SK-N-SH (cell line): ENCODE measurements at regions not wholly inside any gene's neighbourhood (a gene's known extent, or its start where the extent isn't known, plus 50 kb on each side); places are given as distances from the start of the nearest gene placed in this dataset.

Experiments
- CTCF ChIA-PET: fragments of 300-600, 350-600 bp; formaldehyde crosslinking; extraction: SDS; loops from one replicate; lab custom pipeline; 2021; lab: Yijun Ruan, JAX
- POLR2A ChIA-PET: fragments of 350-600 bp; sonication (Branson Sonifier 250); formaldehyde crosslinking; extraction: SDS; loops from one replicate; lab custom pipeline; 2020; ENCODE audit warnings: antibody characterized with exemption, inconsistent platforms; lab: Yijun Ruan, JAX
- DNase-seq: peaks from one replicate; pipeline ENCODE4 v3.0.0; 2012
- H2AFZ ChIP-seq: fragments of 200-600 bp; sonication (generic); 2 replicates; pipeline ENCODE4 v1.8.1; 2016; ENCODE audit warnings: antibody characterized with exemption, mild to moderate bottlenecking, low read depth
- H3F3A ChIP-seq: fragments of 200-600 bp; sonication (generic); replicated peaks from 2 replicates; pipeline ENCODE3; 2016; ENCODE audit warnings: antibody characterized with exemption, mild to moderate bottlenecking; ENCODE audit not compliant: insufficient read depth
- H3K27ac ChIP-seq, 2 experiments: fragments of 200-500 bp in 1 of 2; fragments of 200-600 bp in 1 of 2; sonication (Bioruptor generic) in 1 of 2; sonication (generic), shearing (Covaris generic) in 1 of 2; 2 replicates each; pipeline versions ENCODE4 v1.5.1 to v1.6.1; 2014 to 2016; ENCODE audit warnings: low read depth in 2 of 2, inconsistent platforms in 1 of 2, low read length in 1 of 2, mild to moderate bottlenecking in 1 of 2, mixed read lengths in 1 of 2
- H3K27me3 ChIP-seq: fragments of 200-600 bp; sonication (generic), shearing (Covaris generic); 2 replicates; pipeline ENCODE4 v1.6.1; 2016; ENCODE audit warnings: mixed run types; ENCODE audit not compliant: insufficient read depth
- H3K36me3 ChIP-seq, 2 experiments: fragments of 200-500 bp in 1 of 2; fragments of 200-600 bp in 1 of 2; sonication (Bioruptor generic) in 1 of 2; sonication (generic) in 1 of 2; replicated peaks in 1 of 2; 2 replicates each; pipeline versions ENCODE3 to v1.5.1; 2014 to 2016; ENCODE audit warnings: low read length in 1 of 2, mild to moderate bottlenecking in 1 of 2; ENCODE audit not compliant: insufficient read depth in 2 of 2, control insufficient read depth in 1 of 2
- H3K4me1 ChIP-seq, 2 experiments: fragments of 200-500 bp in 1 of 2; fragments of 200-600 bp in 1 of 2; sonication (Bioruptor generic) in 1 of 2; sonication (generic), shearing (Covaris generic) in 1 of 2; 2 replicates each; pipeline versions ENCODE4 v1.5.1 to v1.6.1; 2014 to 2016; ENCODE audit warnings: low read depth in 1 of 2, low read length in 1 of 2, mixed run types in 1 of 2; ENCODE audit not compliant: insufficient read depth in 2 of 2, control insufficient read depth in 1 of 2
- H3K4me2 ChIP-seq: fragments of 200-600 bp; sonication (generic), shearing (Covaris generic); 2 replicates; pipeline ENCODE4 v1.6.1; 2017; ENCODE audit warnings: mixed run types
- H3K4me3 ChIP-seq, 2 experiments: fragments of 200-500 bp in 1 of 2; fragments of 200-600 bp in 1 of 2; sonication (Bioruptor generic) in 1 of 2; sonication (generic), shearing (Covaris generic) in 1 of 2; 2 replicates each; pipeline versions ENCODE4 v1.5.1 to v1.8.1; 2014 to 2016; ENCODE audit warnings: low read depth in 2 of 2, inconsistent platforms in 1 of 2, low read length in 1 of 2, mild to moderate bottlenecking in 1 of 2, mixed read lengths in 1 of 2, moderate library complexity in 1 of 2
- H3K79me2 ChIP-seq: fragments of 200-600 bp; sonication (generic); 2 replicates; pipeline ENCODE4 v1.8.1; 2017; ENCODE audit warnings: mild to moderate bottlenecking; ENCODE audit not compliant: insufficient read depth
- H3K9ac ChIP-seq: fragments of 200-600 bp; sonication (generic); 2 replicates; pipeline ENCODE4 v1.6.1; 2017; ENCODE audit warnings: mixed run types
- H3K9me2 ChIP-seq: fragments of 200-600 bp; sonication (generic); 2 replicates; pipeline ENCODE4 v1.6.1; 2017; ENCODE audit warnings: mixed run types
- H3K9me3 ChIP-seq: fragments of 200-600 bp; sonication (generic); 2 replicates; pipeline ENCODE4 v1.6.1; 2017; ENCODE audit warnings: mixed run types, mild to moderate bottlenecking, moderate library complexity
- H4K20me1 ChIP-seq: fragments of 200-600 bp; sonication (generic); 2 replicates; pipeline ENCODE4 v1.6.1; 2017; ENCODE audit warnings: mild to moderate bottlenecking, mixed run types; ENCODE audit not compliant: insufficient read depth
- ELF1 ChIP-seq: IDR thresholded peaks from 2 replicates; pipeline ENCODE4 v1.4.0; 2012
- EP300 ChIP-seq, 2 experiments: IDR thresholded peaks; 2 replicates each; pipeline versions ENCODE4 v1.4.0 to v1.6.1; 2012; ENCODE audit warnings: borderline replicate concordance in 1 of 2, low read depth in 1 of 2, low read length in 1 of 2
- FOXJ3 ChIP-seq: sonication (generic); formaldehyde crosslinking; IDR thresholded peaks from 2 replicates; pipeline ENCODE4 v1.5.1; 2020; ENCODE audit warnings: mild to moderate bottlenecking, missing genetic modification reagents
- FOXM1 ChIP-seq: IDR thresholded peaks from 2 replicates; pipeline ENCODE4 v1.4.0; 2012; ENCODE audit warnings: low read depth, mild to moderate bottlenecking
- GABPA ChIP-seq: IDR thresholded peaks from 2 replicates; pipeline ENCODE4 v1.4.0; 2012; ENCODE audit warnings: low read depth, mild to moderate bottlenecking
- GATA2 ChIP-seq: sonication (generic); formaldehyde crosslinking; IDR thresholded peaks from 2 replicates; pipeline ENCODE4 v1.5.0; 2020; ENCODE audit warnings: mild to moderate bottlenecking, missing genetic modification reagents
- JUND ChIP-seq: IDR thresholded peaks from 2 replicates; pipeline ENCODE4 v1.4.0; 2012
- MEF2A ChIP-seq: IDR thresholded peaks from 2 replicates; pipeline ENCODE4 v1.4.0; 2012; ENCODE audit warnings: low read depth, borderline replicate concordance
- MXI1 ChIP-seq: IDR thresholded peaks from 2 replicates; pipeline ENCODE4 v1.6.1; 2012; ENCODE audit warnings: mild to moderate bottlenecking, low read depth, low read length, improper control_type of control experiment
- NRF1 ChIP-seq: IDR thresholded peaks from 2 replicates; pipeline ENCODE4 v1.6.1; 2012; ENCODE audit warnings: low read depth, mild to moderate bottlenecking, low read length
- RAD21 ChIP-seq: IDR thresholded peaks from 2 replicates; pipeline ENCODE4 v1.6.1; 2012; ENCODE audit warnings: mild to moderate bottlenecking, low read length
- RCOR1 ChIP-seq: fragments of 150-350 bp; IDR thresholded peaks from 2 replicates; pipeline ENCODE4 v1.6.1; 2017; ENCODE audit warnings: antibody characterized with exemption, low read length
- RFX5 ChIP-seq: IDR thresholded peaks from 2 replicates; pipeline ENCODE4 v1.6.1; 2012; ENCODE audit warnings: mild to moderate bottlenecking, improper control_type of control experiment, low read length
- RXRA ChIP-seq: IDR thresholded peaks from 2 replicates; pipeline ENCODE4 v1.4.0; 2012; ENCODE audit warnings: low read depth, mild to moderate bottlenecking, borderline replicate concordance
- SIN3A ChIP-seq: IDR thresholded peaks from 2 replicates; pipeline ENCODE4 v1.6.1; 2012; ENCODE audit warnings: low read depth, mild to moderate bottlenecking, low read length, moderate library complexity, borderline replicate concordance
- SMC3 ChIP-seq: IDR thresholded peaks from 2 replicates; pipeline ENCODE4 v1.6.1; 2012; ENCODE audit warnings: low read depth, low read length, improper control_type of control experiment
- TCF12 ChIP-seq: IDR thresholded peaks from 2 replicates; pipeline ENCODE4 v1.4.0; 2012
- YY1 ChIP-seq: IDR thresholded peaks from 2 replicates; pipeline ENCODE4 v1.4.0; 2012; ENCODE audit warnings: low read depth, mild to moderate bottlenecking
- WGBS: methylation state at CpG from one replicate; pipeline ENCODE4 v1.1.6; 2017; ENCODE audit warnings: low lambda C conversion rate; 5-methylcytosine and 5-hydroxymethylcytosine counted together
- TF ChIP-seq, protein P1 (sequence below): fragments of 150-350 bp; IDR thresholded peaks from 2 replicates; pipeline ENCODE4 v1.6.1; 2016; ENCODE audit warnings: mild to moderate bottlenecking, low read depth, low read length
- TF ChIP-seq, protein P2 (sequence below): IDR thresholded peaks from 2 replicates; pipeline ENCODE4 v1.4.0; 2012; ENCODE audit warnings: low read depth, borderline replicate concordance
- TF ChIP-seq, protein P3 (sequence below): fragments of 200-600 bp; sonication (generic); IDR thresholded peaks from 2 replicates; pipeline ENCODE4 v1.6.1; 2017; ENCODE audit warnings: antibody characterized with exemption, mild to moderate bottlenecking, moderate library complexity

DNA sequence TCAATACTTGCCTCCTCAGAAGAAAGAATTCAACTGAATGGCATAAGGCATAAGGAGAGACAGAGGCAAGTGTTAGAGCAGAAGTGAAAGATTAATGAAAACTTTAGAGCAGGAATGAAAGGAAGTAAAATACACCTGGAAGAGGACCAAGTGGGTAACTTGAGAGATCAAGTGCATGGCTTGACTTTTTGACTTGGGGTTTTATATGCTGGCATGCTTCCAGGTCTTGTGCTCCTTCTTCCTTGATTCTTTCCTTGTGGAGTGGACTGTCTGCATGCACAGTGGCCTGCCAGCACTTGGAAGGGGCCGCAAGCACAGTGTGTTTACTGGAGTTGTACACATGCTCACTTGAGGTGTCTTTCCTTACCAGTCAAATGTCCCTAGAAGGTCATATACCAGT lies 222.1 kb upstream of the UFL1 start:
- no peak overlapping the region for H3K4me3 ChIP-seq
- no peaks in the 10 kb centered on the region for H3K36me3 ChIP-seq
- H3K4me2 ChIP-seq, result no peak overlapping the region
- TF ChIP-seq GATA2 (no peak), RXRA (no peak), MXI1 (no peak), TCF12 (no peak)
- no peaks in the 10 kb centered on the region for H3F3A ChIP-seq
- 54% methylated on average over 1 of the region's 1 CpG for WGBS
- ChIA-PET POLR2A (no interaction called here), CTCF (no interaction called here)
- no peak overlapping the region for H3K27ac ChIP-seq
- no peaks in the 10 kb centered on the region for H3K27me3 ChIP-seq
- no peak overlapping the region for H3K9ac ChIP-seq
- no peaks in the 10 kb centered on the region for H3K79me2 ChIP-seq
- no peaks in the 10 kb centered on the region for H3K4me1 ChIP-seq
- no peaks in the 10 kb centered on the region for H3K9me3 ChIP-seq
- no peak overlapping the region for H2AFZ ChIP-seq
- no peaks in the 10 kb centered on the region for H3K9me2 ChIP-seq
- H4K20me1 ChIP-seq, result no peaks in the 10 kb centered on the region
- no peak for DNase-seq

DNA sequence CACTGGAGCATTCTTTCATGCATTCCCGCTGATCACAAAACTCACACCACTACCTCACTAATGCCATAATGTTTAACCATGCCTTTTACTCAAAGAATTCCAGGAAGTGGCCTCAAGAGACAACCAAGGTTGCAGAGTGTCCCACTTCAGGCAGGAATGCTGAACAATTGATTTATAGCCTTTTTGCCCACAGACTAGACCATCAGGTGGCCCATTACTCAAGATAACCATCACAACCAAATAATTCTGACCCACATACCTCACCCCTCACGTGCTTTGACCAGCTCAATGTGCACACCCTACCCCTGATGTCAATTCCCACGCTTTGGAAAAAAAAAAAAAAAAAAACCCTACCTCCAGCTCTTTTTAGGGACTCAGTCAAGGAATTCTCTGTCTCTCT lies 220.6 kb upstream of the UFL1 start:
- Histone ChIP-seq H3K79me2 (no peaks in the 10 kb centered on the region), H3K9me3 (no peaks in the 10 kb centered on the region), H3K9me2 (no peaks in the 10 kb centered on the region), H3K4me2 (no peak overlapping the region), H3K27ac (no peak overlapping the region), H3F3A (no peaks in the 10 kb centered on the region), H2AFZ (no peak overlapping the region), H4K20me1 (no peaks in the 10 kb centered on the region), H3K4me1 (no peaks in the 10 kb centered on the region), H3K27me3 (no peaks in the 10 kb centered on the region), H3K36me3 (no peaks in the 10 kb centered on the region), H3K9ac (no peak overlapping the region), H3K4me3 (no peak overlapping the region)
- no peak for DNase-seq
- 10% methylated on average over 3 of the region's 3 CpGs for WGBS
- CTCF ChIA-PET, result interaction anchor here (0.6 kb wide), 1 partner anchor 1210 kb away, joined by 3 read pairs; no protein-coding TSS in a partner anchor
- no peak for TF ChIP-seq TCF12
- no peak for TF ChIP-seq NRF1
- no peak for TF ChIP-seq EP300 (IDR thresholded peaks at IDR 0.05; ENCODE audit: borderline replicate concordance in 1 of 2, low read depth in 1 of 2, low read length in 1 of 2)
- TF ChIP-seq RFX5, result no peak
- TF ChIP-seq RXRA, result no peak
- no peak for TF ChIP-seq FOXM1
- POLR2A ChIA-PET, result no interaction called here

DNA sequence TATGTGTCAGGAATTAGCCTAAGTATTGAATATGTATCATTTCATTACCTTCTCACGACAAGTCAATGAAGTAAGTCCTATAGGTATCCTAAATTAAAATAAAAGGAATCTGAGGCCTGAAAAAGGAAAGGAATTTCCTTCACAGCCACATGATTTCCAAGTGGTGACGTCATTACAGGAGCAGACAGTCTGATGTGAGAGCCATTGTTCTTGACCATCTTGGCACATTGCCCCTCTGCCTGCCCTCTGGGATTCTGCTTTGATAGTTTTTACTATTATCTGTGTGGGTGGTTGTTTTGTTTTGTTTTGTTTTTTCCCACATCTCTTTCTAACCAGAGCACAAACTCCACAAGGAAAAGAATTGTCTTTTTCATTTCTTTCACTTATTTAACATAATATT lies 219.8 kb upstream of the UFL1 start:
- no peaks in the 10 kb centered on the region for H4K20me1 ChIP-seq
- no peak overlapping the region for H2AFZ ChIP-seq
- no peaks in the 10 kb centered on the region for H3K9me3 ChIP-seq
- no peak for TF ChIP-seq RCOR1
- TF ChIP-seq, protein P1, sequence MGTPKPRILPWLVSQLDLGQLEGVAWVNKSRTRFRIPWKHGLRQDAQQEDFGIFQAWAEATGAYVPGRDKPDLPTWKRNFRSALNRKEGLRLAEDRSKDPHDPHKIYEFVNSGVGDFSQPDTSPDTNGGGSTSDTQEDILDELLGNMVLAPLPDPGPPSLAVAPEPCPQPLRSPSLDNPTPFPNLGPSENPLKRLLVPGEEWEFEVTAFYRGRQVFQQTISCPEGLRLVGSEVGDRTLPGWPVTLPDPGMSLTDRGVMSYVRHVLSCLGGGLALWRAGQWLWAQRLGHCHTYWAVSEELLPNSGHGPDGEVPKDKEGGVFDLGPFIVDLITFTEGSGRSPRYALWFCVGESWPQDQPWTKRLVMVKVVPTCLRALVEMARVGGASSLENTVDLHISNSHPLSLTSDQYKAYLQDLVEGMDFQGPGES, result no peak
- TF ChIP-seq FOXJ3 (CRISPR knock-in tag), result no peak
- no peak for TF ChIP-seq JUND
- no peak for TF ChIP-seq ELF1
- no peak for TF ChIP-seq MEF2A
- TF ChIP-seq, protein P2, sequence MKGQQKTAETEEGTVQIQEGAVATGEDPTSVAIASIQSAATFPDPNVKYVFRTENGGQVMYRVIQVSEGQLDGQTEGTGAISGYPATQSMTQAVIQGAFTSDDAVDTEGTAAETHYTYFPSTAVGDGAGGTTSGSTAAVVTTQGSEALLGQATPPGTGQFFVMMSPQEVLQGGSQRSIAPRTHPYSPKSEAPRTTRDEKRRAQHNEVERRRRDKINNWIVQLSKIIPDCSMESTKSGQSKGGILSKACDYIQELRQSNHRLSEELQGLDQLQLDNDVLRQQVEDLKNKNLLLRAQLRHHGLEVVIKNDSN, result no peak
- TF ChIP-seq GATA2, result no peak
- TF ChIP-seq SMC3, result no peak
- no peak for TF ChIP-seq RFX5
- TF ChIP-seq GABPA, result no peak
- no peak for TF ChIP-seq EP300 (IDR thresholded peaks at IDR 0.05; ENCODE audit: borderline replicate concordance in 1 of 2, low read depth in 1 of 2, low read length in 1 of 2)
- no peak for TF ChIP-seq YY1
- no peak for TF ChIP-seq RAD21
- TF ChIP-seq, protein P3, sequence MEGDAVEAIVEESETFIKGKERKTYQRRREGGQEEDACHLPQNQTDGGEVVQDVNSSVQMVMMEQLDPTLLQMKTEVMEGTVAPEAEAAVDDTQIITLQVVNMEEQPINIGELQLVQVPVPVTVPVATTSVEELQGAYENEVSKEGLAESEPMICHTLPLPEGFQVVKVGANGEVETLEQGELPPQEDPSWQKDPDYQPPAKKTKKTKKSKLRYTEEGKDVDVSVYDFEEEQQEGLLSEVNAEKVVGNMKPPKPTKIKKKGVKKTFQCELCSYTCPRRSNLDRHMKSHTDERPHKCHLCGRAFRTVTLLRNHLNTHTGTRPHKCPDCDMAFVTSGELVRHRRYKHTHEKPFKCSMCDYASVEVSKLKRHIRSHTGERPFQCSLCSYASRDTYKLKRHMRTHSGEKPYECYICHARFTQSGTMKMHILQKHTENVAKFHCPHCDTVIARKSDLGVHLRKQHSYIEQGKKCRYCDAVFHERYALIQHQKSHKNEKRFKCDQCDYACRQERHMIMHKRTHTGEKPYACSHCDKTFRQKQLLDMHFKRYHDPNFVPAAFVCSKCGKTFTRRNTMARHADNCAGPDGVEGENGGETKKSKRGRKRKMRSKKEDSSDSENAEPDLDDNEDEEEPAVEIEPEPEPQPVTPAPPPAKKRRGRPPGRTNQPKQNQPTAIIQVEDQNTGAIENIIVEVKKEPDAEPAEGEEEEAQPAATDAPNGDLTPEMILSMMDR, result no peak
- no peak for TF ChIP-seq SIN3A
- H3F3A ChIP-seq, result no peaks in the 10 kb centered on the region
- no peaks in the 10 kb centered on the region for H3K79me2 ChIP-seq
- H3K4me3 ChIP-seq, result no peak overlapping the region
- no peak overlapping the region for H3K9ac ChIP-seq
- ChIA-PET POLR2A (no interaction called here), CTCF (no interaction called here)
- no peaks in the 10 kb centered on the region for H3K36me3 ChIP-seq
- no peak overlapping the region for H3K4me2 ChIP-seq
- H3K4me1 ChIP-seq, result no peaks in the 10 kb centered on the region
- DNase-seq, result no peak
- 38% methylated on average over 2 of the region's 2 CpGs for WGBS
- no peak overlapping the region for H3K27ac ChIP-seq
- H3K9me2 ChIP-seq, result no peaks in the 10 kb centered on the region
- H3K27me3 ChIP-seq, result no peaks in the 10 kb centered on the region
